ENCODE measurements at regions not wholly inside any gene's neighbourhood (a gene's known extent, or its start where the extent isn't known, plus 50 kb on each side); places are given as distances from the start of the nearest gene placed in this dataset.
A peak's percentile ranks its signal among the peaks of the same experiment; 100 is the strongest.

- no peak for DNase-seq
Observed at GRCh38 chr16:56140645-56141044, 50.6 kb upstream of the GNAO1 start.

- peak in 1 of 2 donors; percentile 14 for DNase-seq
Observed at GRCh38 chr16:56137269-56137668, 54.0 kb upstream of the GNAO1 start.

- DNase-seq, result no peak
Observed at GRCh38 chr16:56136256-56136655, 55.0 kb upstream of the GNAO1 start.

- no peak for DNase-seq
Observed at GRCh38 chr16:56134790-56135189, 56.5 kb upstream of the GNAO1 start.

- DNase-seq, result no peak
Observed at GRCh38 chr16:56125922-56126321, 65.4 kb upstream of the GNAO1 start.

- DNase-seq, result no peak
Observed at GRCh38 chr16:56122251-56122650, 69.0 kb upstream of the GNAO1 start.

GRCh38 chr16:56121156-56121500 lies 70.2 kb upstream of the GNAO1 start:
- DNase-seq, result no peak

GRCh38 chr16:56120447-56121155 lies 70.7 kb upstream of the GNAO1 start:
- no peak for DNase-seq

GRCh38 chr16:56119133-56119532 lies 72.2 kb upstream of the GNAO1 start:
- DNase-seq, result no peak

GRCh38 chr16:56116577-56116964 lies 74.7 kb upstream of the GNAO1 start:
- peak in 1 of 2 donors; percentile 28 for DNase-seq

- DNase-seq, result peak; percentile 21 to 28
Observed at GRCh38 chr16:56115817-56116576, 75.3 kb upstream of the GNAO1 start.

- DNase-seq, result no peak
Observed at GRCh38 chr16:56113223-56113622, 78.1 kb upstream of the GNAO1 start.

GRCh38 chr16:56111100-56111499 lies 80.2 kb upstream of the GNAO1 start:
- DNase-seq, result no peak

GRCh38 chr16:56109994-56110393 lies 81.3 kb upstream of the GNAO1 start:
- no peak for DNase-seq

GRCh38 chr16:56109205-56109604 lies 82.1 kb upstream of the GNAO1 start:
- DNase-seq, result peak in 1 of 2 donors; percentile 3

- DNase-seq, result no peak
Observed at GRCh38 chr16:56108724-56109123, 82.6 kb upstream of the GNAO1 start.

- DNase-seq, result peak; percentile 75
Observed at GRCh38 chr16:56108056-56108471, 83.2 kb upstream of the GNAO1 start.

- DNase-seq, result no peak
Observed at GRCh38 chr16:56106527-56106926, 84.8 kb upstream of the GNAO1 start.

GRCh38 chr16:56102906-56103305 lies 88.4 kb upstream of the GNAO1 start:
- no peak for DNase-seq

- DNase-seq, result peak; percentile 26 to 66
Observed at GRCh38 chr16:56102183-56102686, 89.1 kb upstream of the GNAO1 start.

- no peak for DNase-seq
Observed at GRCh38 chr16:56101480-56101879, 89.8 kb upstream of the GNAO1 start.

GRCh38 chr16:56097306-56097705 lies 94.0 kb upstream of the GNAO1 start:
- DNase-seq, result no peak

GRCh38 chr16:56094231-56094630 lies 97.1 kb upstream of the GNAO1 start:
- no peak for DNase-seq

- DNase-seq, result no peak
Observed at GRCh38 chr16:56093055-56093454, 98.2 kb upstream of the GNAO1 start.

All from hippocampal formation (tissue), 2 donors.